ENCODE measurements at regions not wholly inside any gene's neighbourhood (a gene's known extent, or its start where the extent isn't known, plus 50 kb on each side); places are given as distances from the start of the nearest gene placed in this dataset.

- no peak overlapping the region for H3K4me3 ChIP-seq (ENCODE audit: severe bottlenecking)
- ATAC-seq (ENCODE audit: low read depth) = no peak
- H3K27ac ChIP-seq (ENCODE audit: poor library complexity, severe bottlenecking) = no peak overlapping the region
- DNase-seq (ENCODE audit: low spot score) = no peak
- TF ChIP-seq, protein P1, sequence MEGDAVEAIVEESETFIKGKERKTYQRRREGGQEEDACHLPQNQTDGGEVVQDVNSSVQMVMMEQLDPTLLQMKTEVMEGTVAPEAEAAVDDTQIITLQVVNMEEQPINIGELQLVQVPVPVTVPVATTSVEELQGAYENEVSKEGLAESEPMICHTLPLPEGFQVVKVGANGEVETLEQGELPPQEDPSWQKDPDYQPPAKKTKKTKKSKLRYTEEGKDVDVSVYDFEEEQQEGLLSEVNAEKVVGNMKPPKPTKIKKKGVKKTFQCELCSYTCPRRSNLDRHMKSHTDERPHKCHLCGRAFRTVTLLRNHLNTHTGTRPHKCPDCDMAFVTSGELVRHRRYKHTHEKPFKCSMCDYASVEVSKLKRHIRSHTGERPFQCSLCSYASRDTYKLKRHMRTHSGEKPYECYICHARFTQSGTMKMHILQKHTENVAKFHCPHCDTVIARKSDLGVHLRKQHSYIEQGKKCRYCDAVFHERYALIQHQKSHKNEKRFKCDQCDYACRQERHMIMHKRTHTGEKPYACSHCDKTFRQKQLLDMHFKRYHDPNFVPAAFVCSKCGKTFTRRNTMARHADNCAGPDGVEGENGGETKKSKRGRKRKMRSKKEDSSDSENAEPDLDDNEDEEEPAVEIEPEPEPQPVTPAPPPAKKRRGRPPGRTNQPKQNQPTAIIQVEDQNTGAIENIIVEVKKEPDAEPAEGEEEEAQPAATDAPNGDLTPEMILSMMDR (IDR thresholded peaks at IDR 0.05; ENCODE audit: poor library complexity, severe bottlenecking) = no peak
- H3K9me3 ChIP-seq (ENCODE audit: severe bottlenecking) = no peaks in the 10 kb centered on the region
- H3K4me1 ChIP-seq (ENCODE audit: insufficient read depth, poor library complexity, severe bottlenecking) = peaks cover 3% of the 10 kb centered on the region
- no peaks in the 10 kb centered on the region for H3K27me3 ChIP-seq (ENCODE audit: insufficient read depth, poor library complexity, severe bottlenecking)
- no peaks in the 10 kb centered on the region for H3K36me3 ChIP-seq (ENCODE audit: low read depth)
These were observed 777.9 kb upstream of the TMEM132C start for GRCh38 chr12:127489061-127489460.

DNA sequence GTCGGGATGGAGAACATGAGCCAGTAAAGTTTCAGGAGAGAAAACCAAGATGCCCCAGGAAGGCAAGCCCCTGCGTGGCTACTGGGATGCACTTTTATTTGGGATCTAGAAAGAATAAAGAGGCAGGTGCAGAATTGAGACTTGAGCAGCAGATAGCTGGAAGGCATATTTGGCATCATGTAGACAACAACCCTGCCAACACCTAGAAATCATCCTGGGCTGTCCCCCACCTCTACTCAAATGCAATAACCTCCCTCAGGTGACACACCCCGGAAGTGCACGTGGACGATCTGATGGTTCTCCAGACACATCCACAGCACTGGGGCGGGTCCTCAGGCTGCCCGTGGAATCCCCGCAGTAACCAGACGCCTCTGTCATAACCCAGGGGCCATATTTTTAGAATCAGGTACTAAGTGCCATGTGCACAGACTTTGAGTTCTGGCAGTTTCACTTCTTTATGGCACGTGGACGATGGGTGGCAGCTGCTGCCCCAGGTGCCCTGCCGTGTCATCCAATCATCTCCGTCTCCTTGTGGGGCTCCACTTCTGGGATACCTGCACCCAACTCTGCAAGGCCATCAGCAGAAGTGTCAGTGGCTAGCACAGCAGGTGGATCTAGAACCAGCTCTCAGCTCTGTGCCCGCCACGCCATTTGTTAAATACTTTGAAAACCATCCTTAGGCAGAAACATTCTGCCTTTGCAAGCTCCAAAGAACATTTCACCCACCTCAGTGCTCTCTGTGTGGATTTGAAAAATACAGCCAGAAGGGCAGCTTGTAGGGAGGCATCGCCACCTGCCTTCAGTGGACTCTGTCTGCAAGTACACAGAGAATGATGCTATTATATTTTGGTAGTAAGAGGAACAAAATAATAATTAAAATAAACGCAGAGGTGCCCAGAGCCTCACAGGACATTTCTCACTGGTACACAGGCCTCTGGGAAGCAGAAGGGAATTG lies 771.7 kb upstream of the TMEM132C start:
- TF ChIP-seq, protein P1 (IDR thresholded peaks at IDR 0.05; ENCODE audit: poor library complexity, severe bottlenecking) = no peak
- Histone ChIP-seq H3K27ac (ENCODE audit: poor library complexity, severe bottlenecking) (no peak overlapping the region), H3K4me3 (ENCODE audit: severe bottlenecking) (no peak overlapping the region), H3K4me1 (ENCODE audit: insufficient read depth, poor library complexity, severe bottlenecking) (no peaks in the 10 kb centered on the region), H3K9me3 (ENCODE audit: severe bottlenecking) (no peaks in the 10 kb centered on the region), H3K27me3 (ENCODE audit: insufficient read depth, poor library complexity, severe bottlenecking) (no peaks in the 10 kb centered on the region), H3K36me3 (ENCODE audit: low read depth) (no peaks in the 10 kb centered on the region)
- ATAC-seq (ENCODE audit: low read depth) (no peak), DNase-seq (ENCODE audit: low spot score) (no peak)

DNA sequence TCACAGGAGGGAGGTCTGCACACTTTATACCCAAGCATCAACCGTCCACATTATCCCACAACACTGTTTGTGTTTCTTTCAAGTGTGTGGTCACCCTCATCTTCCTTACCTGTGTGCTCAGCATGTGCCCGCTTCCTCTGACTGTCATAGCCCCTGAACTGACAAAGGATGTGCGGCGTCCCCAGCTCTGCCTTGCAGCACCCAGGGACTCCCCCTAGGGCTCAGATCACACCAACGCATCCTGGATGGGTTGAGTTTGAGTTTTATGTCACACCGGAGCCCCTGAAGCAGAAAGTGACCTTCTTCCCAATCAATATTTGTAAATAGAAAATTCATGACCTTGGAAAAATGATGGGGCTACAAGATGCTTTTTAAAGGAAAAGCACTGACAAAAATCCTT lies 770.7 kb upstream of the TMEM132C start:
- Histone ChIP-seq H3K4me1 (ENCODE audit: insufficient read depth, poor library complexity, severe bottlenecking) (no peaks in the 10 kb centered on the region), H3K4me3 (ENCODE audit: severe bottlenecking) (no peak overlapping the region), H3K27ac (ENCODE audit: poor library complexity, severe bottlenecking) (no peak overlapping the region), H3K27me3 (ENCODE audit: insufficient read depth, poor library complexity, severe bottlenecking) (no peaks in the 10 kb centered on the region), H3K36me3 (ENCODE audit: low read depth) (no peaks in the 10 kb centered on the region), H3K9me3 (ENCODE audit: severe bottlenecking) (no peaks in the 10 kb centered on the region)
- TF ChIP-seq, protein P1 (IDR thresholded peaks at IDR 0.05; ENCODE audit: poor library complexity, severe bottlenecking) = no peak
- DNase-seq (ENCODE audit: low spot score) (no peak), ATAC-seq (ENCODE audit: low read depth) (no peak)

GRCh38 chr12:127500512-127501035 lies 766.4 kb upstream of the TMEM132C start:
- DNase-seq (ENCODE audit: low spot score) = no peak
- no peak overlapping the region for H3K27ac ChIP-seq (ENCODE audit: poor library complexity, severe bottlenecking)
- H3K4me3 ChIP-seq (ENCODE audit: severe bottlenecking) = no peak overlapping the region
- H3K36me3 ChIP-seq (ENCODE audit: low read depth) = no peaks in the 10 kb centered on the region
- TF ChIP-seq, protein P1 (IDR thresholded peaks at IDR 0.05; ENCODE audit: poor library complexity, severe bottlenecking) = no peak
- no peaks in the 10 kb centered on the region for H3K27me3 ChIP-seq (ENCODE audit: insufficient read depth, poor library complexity, severe bottlenecking)
- no peak for ATAC-seq (ENCODE audit: low read depth)
- peaks cover 7% of the 10 kb centered on the region for H3K4me1 ChIP-seq (ENCODE audit: insufficient read depth, poor library complexity, severe bottlenecking)
- no peaks in the 10 kb centered on the region for H3K9me3 ChIP-seq (ENCODE audit: severe bottlenecking)

- H3K4me3 ChIP-seq (ENCODE audit: severe bottlenecking) = no peak overlapping the region
- H3K27ac ChIP-seq (ENCODE audit: poor library complexity, severe bottlenecking) = no peak overlapping the region
- TF ChIP-seq, protein P1 (IDR thresholded peaks at IDR 0.05; ENCODE audit: poor library complexity, severe bottlenecking) = no peak
- ATAC-seq (ENCODE audit: low read depth) = no peak
- H3K27me3 ChIP-seq (ENCODE audit: insufficient read depth, poor library complexity, severe bottlenecking) = no peaks in the 10 kb centered on the region
- H3K36me3 ChIP-seq (ENCODE audit: low read depth) = no peaks in the 10 kb centered on the region
- DNase-seq (ENCODE audit: low spot score) = no peak
- H3K4me1 ChIP-seq (ENCODE audit: insufficient read depth, poor library complexity, severe bottlenecking) = peaks cover 7% of the 10 kb centered on the region
- H3K9me3 ChIP-seq (ENCODE audit: severe bottlenecking) = no peaks in the 10 kb centered on the region
These were observed 765.1 kb upstream of the TMEM132C start for GRCh38 chr12:127501916-127502315.
